Pancreas (tissue), 10 donors: ENCODE measurements at regions not wholly inside any gene's neighbourhood (a gene's known extent, or its start where the extent isn't known, plus 50 kb on each side); places are given as distances from the start of the nearest gene placed in this dataset.

Experiments
- ATAC-seq, 4 donors: fragments of 200-7000 bp; cut with Tn5 transposase; one replicate each; pipeline versions ENCODE4 v1.8.0 to v1.9.1; 2020; ENCODE audit warnings: mild to moderate bottlenecking in 4 of 4, moderate library complexity in 4 of 4
- DNase-seq, 6 donors: peaks; one replicate each; pipeline ENCODE4 v3.0.0-alpha.2; 2020
- FAIRE-seq: peaks from 2 replicates; lab custom pipeline; 2012; peaks lifted over from hg19 to GRCh38; lab: Jason Lieb, UNC
- H3K27ac ChIP-seq, 4 donors: fragments of 200-600 bp; sonication (generic); 1 replicate in 3 of 4; 2 replicates in 1 of 4; pipeline versions ENCODE4 v1.5.0 to v1.8.0; 2020
- H3K27me3 ChIP-seq, 4 donors: fragments of 200-600 bp; one replicate each; pipeline ENCODE4 v1.8.0; 2021
- H3K36me3 ChIP-seq, 3 donors: fragments of 200-600 bp; sonication (generic) in 1 of 3; one replicate each; pipeline versions ENCODE4 v1.5.0 to v1.8.0; 2020 to 2021
- H3K4me1 ChIP-seq, 3 donors: fragments of 200-600 bp; one replicate each; pipeline ENCODE4 v1.8.0; 2021
- H3K4me3 ChIP-seq, 4 donors: fragments of 200-600 bp; sonication (generic) in 2 of 4; one replicate each; pipeline versions ENCODE4 v1.5.0 to v1.8.0; 2020 to 2021
- H3K9me3 ChIP-seq, 4 donors: fragments of 200-600 bp; one replicate each; pipeline ENCODE4 v1.8.0; 2021
- WGBS, 2 donors: extraction: QIAGEN DNeasy Blood & Tissue Kit; methylation state at CpG; one replicate each; pipeline ENCODE4 v1.1.7; 2013; 5-methylcytosine and 5-hydroxymethylcytosine counted together
- intact Hi-C, 3 donors: fragments of 100-400 bp; cut with DNase I; formaldehyde crosslinking; loops; one replicate each; pipeline versions ENCODE4 v1.11.1 to v1.14.2; 2022
- TF ChIP-seq, protein P1 (sequence below), 4 donors: fragments of 200-600 bp; sonication (generic) in 3 of 4; IDR thresholded peaks; one replicate each; pipeline versions ENCODE4 v1.5.0 to v1.8.0; 2021; ENCODE audit warnings: antibody characterized with exemption in 4 of 4
- donor health status: healthy with polysubstance abuse.
- donor health status: DM: no; HTN: no; CAD: no; lungs with moderate emphysema.
- donor health status: DM: no; HTN: no; CAD: no.
- donor health status: control.
- donor health status: control.
- donor health status: Bipolar disorder and iron deficiency.
- donor health status: DM: yes; HTN: yes; CAD: no.
- donor health status: DM: no; HTN: no; CAD: no.
- donor health status: DM: no; HTN: no; CAD: no.
- donor health status: DM: yes; HTN: yes; CAD: no.

GRCh38 chr12:68507657-68508056 is 103.0 kb upstream of the RAP1B start:
- Histone ChIP-seq H3K27me3 (no peaks in the 10 kb centered on the region), H3K9me3 (no peaks in the 10 kb centered on the region), H3K36me3 (no peaks in the 10 kb centered on the region), H3K4me3 (no peak overlapping the region), H3K27ac (no peak overlapping the region), H3K4me1 (no peaks in the 10 kb centered on the region)
- DNase-seq (no peak), FAIRE-seq (no peak), ATAC-seq (no peak)
- TF ChIP-seq, protein P1, sequence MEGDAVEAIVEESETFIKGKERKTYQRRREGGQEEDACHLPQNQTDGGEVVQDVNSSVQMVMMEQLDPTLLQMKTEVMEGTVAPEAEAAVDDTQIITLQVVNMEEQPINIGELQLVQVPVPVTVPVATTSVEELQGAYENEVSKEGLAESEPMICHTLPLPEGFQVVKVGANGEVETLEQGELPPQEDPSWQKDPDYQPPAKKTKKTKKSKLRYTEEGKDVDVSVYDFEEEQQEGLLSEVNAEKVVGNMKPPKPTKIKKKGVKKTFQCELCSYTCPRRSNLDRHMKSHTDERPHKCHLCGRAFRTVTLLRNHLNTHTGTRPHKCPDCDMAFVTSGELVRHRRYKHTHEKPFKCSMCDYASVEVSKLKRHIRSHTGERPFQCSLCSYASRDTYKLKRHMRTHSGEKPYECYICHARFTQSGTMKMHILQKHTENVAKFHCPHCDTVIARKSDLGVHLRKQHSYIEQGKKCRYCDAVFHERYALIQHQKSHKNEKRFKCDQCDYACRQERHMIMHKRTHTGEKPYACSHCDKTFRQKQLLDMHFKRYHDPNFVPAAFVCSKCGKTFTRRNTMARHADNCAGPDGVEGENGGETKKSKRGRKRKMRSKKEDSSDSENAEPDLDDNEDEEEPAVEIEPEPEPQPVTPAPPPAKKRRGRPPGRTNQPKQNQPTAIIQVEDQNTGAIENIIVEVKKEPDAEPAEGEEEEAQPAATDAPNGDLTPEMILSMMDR (IDR thresholded peaks at IDR 0.05), result no peak
- intact Hi-C loops, result no loop called here
- WGBS, 2 donors, result 81 to 91% methylated on average over 3 of the region's 3 CpGs

- no peaks in the 10 kb centered on the region for H3K4me1 ChIP-seq
- no peak for FAIRE-seq
- intact Hi-C loops, result no loop called here
- H3K36me3 ChIP-seq, result no peaks in the 10 kb centered on the region
- no peak for ATAC-seq
- no peak overlapping the region for H3K4me3 ChIP-seq
- 73 to 83% methylated on average over 2 of the region's 2 CpGs for WGBS, 2 donors
- H3K27me3 ChIP-seq, result no peaks in the 10 kb centered on the region
- no peak for DNase-seq
- H3K9me3 ChIP-seq, result no peaks in the 10 kb centered on the region
- H3K27ac ChIP-seq, result no peak overlapping the region
- TF ChIP-seq, protein P1 (IDR thresholded peaks at IDR 0.05), result no peak
Measured at GRCh38 chr12:68508576-68508975, 102.1 kb upstream of the RAP1B start.

DNA sequence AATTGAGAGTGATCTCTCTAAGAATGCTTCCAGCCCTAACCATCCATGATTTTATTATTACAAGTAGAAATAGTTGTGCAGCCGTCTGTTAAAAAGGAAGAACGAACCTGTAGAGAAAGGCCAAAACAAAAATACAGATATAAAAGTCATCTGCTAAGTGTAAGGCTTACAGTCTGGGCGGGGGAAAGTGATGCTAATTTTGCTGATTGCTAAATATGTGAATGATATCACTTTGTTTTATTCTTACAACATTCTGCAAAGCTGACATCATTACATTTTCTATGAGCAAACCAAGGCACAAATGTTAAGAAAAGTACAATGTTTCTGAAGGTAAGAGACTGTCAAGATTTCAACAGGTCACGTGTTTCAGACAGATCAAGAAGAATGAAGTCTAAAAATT is 101.5 kb upstream of the RAP1B start:
- ATAC-seq, result no peak
- TF ChIP-seq, protein P1 (IDR thresholded peaks at IDR 0.05), result no peak
- Histone ChIP-seq H3K4me3 (no peak overlapping the region), H3K27me3 (no peaks in the 10 kb centered on the region), H3K4me1 (no peaks in the 10 kb centered on the region), H3K9me3 (no peaks in the 10 kb centered on the region), H3K36me3 (no peaks in the 10 kb centered on the region), H3K27ac (no peak overlapping the region)
- FAIRE-seq, result no peak
- no peak for DNase-seq
- intact Hi-C loops, result no loop called here
- 72 to 78% methylated on average over 4 of the region's 4 CpGs for WGBS, 2 donors

DNA sequence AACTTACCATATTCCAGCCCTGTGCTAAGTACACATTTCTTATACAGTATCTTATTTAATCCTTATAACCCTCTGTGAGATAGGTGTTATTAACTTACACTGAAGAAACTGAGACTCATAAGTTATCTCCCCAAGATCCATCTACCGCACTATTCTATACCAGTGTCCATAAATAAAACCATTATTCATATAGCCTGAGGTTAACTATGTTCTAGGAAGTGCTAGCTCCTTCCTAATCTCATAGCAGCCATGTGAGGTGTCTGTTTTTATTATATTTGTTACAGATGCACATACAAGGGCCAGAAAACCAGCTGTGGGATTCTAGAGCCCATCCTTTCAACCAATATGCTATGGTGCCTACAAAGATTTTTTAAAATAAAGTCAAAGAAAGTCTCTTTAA is 100.3 kb upstream of the RAP1B start:
- Histone ChIP-seq H3K4me1 (no peaks in the 10 kb centered on the region), H3K27me3 (no peaks in the 10 kb centered on the region), H3K36me3 (no peaks in the 10 kb centered on the region), H3K9me3 (no peaks in the 10 kb centered on the region), H3K4me3 (no peak overlapping the region), H3K27ac (no peak overlapping the region)
- ATAC-seq, result no peak
- TF ChIP-seq, protein P1 (IDR thresholded peaks at IDR 0.05), result no peak
- no peak for FAIRE-seq
- 90 to 93% methylated on average over 1 of the region's 1 CpG for WGBS, 2 donors
- no peak for DNase-seq
- intact Hi-C loops, result no loop called here

GRCh38 chr12:68514807-68515411 is 95.8 kb upstream of the RAP1B start:
- TF ChIP-seq, protein P1 (IDR thresholded peaks at IDR 0.05), result no peak
- ATAC-seq, result no peak
- no peaks in the 10 kb centered on the region for H3K4me1 ChIP-seq
- no peaks in the 10 kb centered on the region for H3K27me3 ChIP-seq
- 60 to 62% methylated on average over 3 of the region's 3 CpGs for WGBS, 2 donors
- H3K9me3 ChIP-seq, result no peaks in the 10 kb centered on the region
- no peak overlapping the region for H3K4me3 ChIP-seq
- H3K27ac ChIP-seq, result no peak overlapping the region
- no peak for FAIRE-seq
- DNase-seq, result no peak
- no peaks in the 10 kb centered on the region for H3K36me3 ChIP-seq
- intact Hi-C loops, result no loop called here
